Stimulated activated CD4-positive, alpha-beta T cell treated with anti-CD3 and anti-CD28 coated beads, TNF-alpha, amount 100 ng/mL, for 24 hours (primary cell): ENCODE measurements at regions not wholly inside any gene's neighbourhood (a gene's known extent, or its start where the extent isn't known, plus 50 kb on each side); places are given as distances from the start of the nearest gene placed in this dataset.
A peak's percentile ranks its signal among the peaks of the same experiment; 100 is the strongest.

Experiments
- DNase-seq, 3 experiments: peaks; one replicate each; pipeline ENCODE4 v3.0.0-alpha.2; 2020; ENCODE audit warnings: low read depth in 3 of 3

GRCh38 chr13:40288259-40288658 lies 378.2 kb downstream of the FOXO1 start:
- no peak for DNase-seq

- no peak for DNase-seq
These were observed 375.7 kb downstream of the FOXO1 start for GRCh38 chr13:40290758-40291157.

GRCh38 chr13:40292108-40292507 lies 374.3 kb downstream of the FOXO1 start:
- DNase-seq = no peak

GRCh38 chr13:40292536-40292935 lies 373.9 kb downstream of the FOXO1 start:
- no peak for DNase-seq

GRCh38 chr13:40302351-40302750 lies 364.1 kb downstream of the FOXO1 start:
- no peak for DNase-seq

- no peak for DNase-seq
These were observed 362.1 kb downstream of the FOXO1 start for GRCh38 chr13:40304391-40304790.

GRCh38 chr13:40306817-40307216 lies 359.6 kb downstream of the FOXO1 start:
- peak in 2 of 3 experiments; percentile 18 to 53 for DNase-seq

- no peak for DNase-seq
These were observed 356.6 kb downstream of the FOXO1 start for GRCh38 chr13:40309881-40310280.

- no peak for DNase-seq
These were observed 354.9 kb downstream of the FOXO1 start for GRCh38 chr13:40311356-40312101.

- no peak for DNase-seq
These were observed 352.9 kb downstream of the FOXO1 start for GRCh38 chr13:40313269-40314200.

GRCh38 chr13:40315416-40316064 lies 350.9 kb downstream of the FOXO1 start:
- peak; percentile 12 to 60 (median 19) for DNase-seq

GRCh38 chr13:40316301-40316700 lies 350.1 kb downstream of the FOXO1 start:
- peak in 1 of 3 experiments; percentile 41 for DNase-seq

- no peak for DNase-seq
These were observed 348.5 kb downstream of the FOXO1 start for GRCh38 chr13:40317980-40318327.

- no peak for DNase-seq
These were observed 348.1 kb downstream of the FOXO1 start for GRCh38 chr13:40318366-40318765.

- DNase-seq = no peak
These were observed 346.5 kb downstream of the FOXO1 start for GRCh38 chr13:40319699-40320579.

- DNase-seq = no peak
These were observed 338.4 kb downstream of the FOXO1 start for GRCh38 chr13:40328091-40328490.

GRCh38 chr13:40329781-40330485 lies 336.5 kb downstream of the FOXO1 start:
- DNase-seq = no peak

- DNase-seq = no peak
These were observed 335.5 kb downstream of the FOXO1 start for GRCh38 chr13:40330950-40331349.

GRCh38 chr13:40331802-40332201 lies 334.6 kb downstream of the FOXO1 start:
- DNase-seq = no peak

GRCh38 chr13:40333226-40333625 lies 333.2 kb downstream of the FOXO1 start:
- no peak for DNase-seq

GRCh38 chr13:40334031-40334430 lies 332.4 kb downstream of the FOXO1 start:
- no peak for DNase-seq
